Hematopoietic multipotent progenitor cell treated with erythropoietin and hydrocortisone succinate and interleukin-3 and kit ligand, for 4 days (in vitro differentiated cells): ENCODE measurements at regions not wholly inside any gene's neighbourhood (a gene's known extent, or its start where the extent isn't known, plus 50 kb on each side); places are given as distances from the start of the nearest gene placed in this dataset.
"Not testable (repeated sequence)": the region's sequence is repeated elsewhere in the genome, so short reads cannot be mapped to it uniquely, and the experiment has no call there.

Experiments used
- DNase-seq: peaks from one replicate; pipeline ENCODE4 v3.0.0-alpha.2; 2015

DNA sequence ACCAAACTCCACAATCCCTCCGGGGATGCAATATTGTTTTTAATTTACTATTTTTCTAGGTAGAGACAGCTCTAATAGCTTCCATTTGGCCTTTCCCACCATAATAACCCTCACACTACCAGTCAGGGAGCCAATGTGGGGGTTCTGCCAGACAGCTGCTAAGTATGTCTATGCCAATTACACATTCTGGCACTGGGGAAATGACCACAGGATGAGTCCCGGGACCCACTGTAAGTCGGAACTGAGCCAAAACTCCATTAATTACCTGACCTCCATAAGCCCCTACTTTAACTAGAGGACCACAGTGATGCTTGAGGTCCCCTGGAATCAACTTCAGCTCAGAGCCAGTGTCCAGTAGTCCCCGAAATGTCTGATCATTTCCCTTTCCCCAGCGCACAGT is 95.2 kb upstream of the USP25 start:
- DNase-seq, result not testable (repeated sequence)

DNA sequence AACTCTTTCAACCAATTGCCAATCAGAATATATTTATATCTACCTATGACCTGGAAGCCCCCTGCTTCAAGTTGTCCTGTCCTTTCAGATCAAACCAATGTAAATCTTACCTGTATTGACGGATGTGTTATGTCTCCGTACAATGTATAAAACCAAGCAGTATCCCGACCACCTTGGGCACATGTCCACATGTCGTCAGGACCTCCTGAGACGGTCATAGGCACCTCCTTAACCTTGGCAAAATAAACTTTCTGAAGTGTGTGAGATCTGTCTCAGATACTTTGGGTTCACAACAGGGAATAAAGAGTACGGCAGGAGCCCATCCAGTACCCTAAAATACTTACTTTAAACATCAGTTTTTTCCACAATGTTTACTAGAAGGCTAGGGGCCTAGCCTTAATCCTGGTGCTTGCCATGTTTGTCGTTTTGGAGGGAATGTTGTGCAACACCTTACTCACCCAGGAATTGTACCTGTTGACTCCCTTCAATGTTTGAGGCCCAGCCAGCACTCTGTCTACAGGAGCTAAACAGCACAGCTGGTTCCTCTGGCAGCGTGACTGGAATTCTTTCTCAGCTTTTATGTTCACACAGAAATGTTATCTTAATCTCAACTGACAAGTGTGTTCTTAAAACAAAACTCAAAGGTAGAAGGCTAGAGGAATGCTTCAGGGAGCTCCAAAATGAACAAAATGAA is 90.8 kb upstream of the USP25 start:
- DNase-seq, result no peak

DNA sequence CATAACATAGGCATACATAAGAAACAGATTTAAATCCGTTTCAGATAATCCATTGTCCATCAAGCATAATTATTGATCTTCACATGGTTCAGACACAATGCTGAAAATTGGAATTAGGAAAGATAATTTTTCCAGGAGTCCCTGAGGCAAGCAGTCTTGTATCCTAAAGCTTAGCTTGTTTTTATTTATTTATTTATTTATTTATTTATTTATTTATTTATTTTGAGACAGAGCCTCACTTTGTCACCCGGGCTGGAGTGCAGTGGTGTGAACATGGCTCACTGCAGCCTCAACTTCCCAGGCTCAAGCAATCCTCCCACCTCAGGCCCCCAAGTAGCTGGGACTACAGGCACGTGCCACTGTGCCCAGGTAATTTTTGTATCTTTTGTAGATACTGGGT is 89.7 kb upstream of the USP25 start:
- DNase-seq, result not testable (repeated sequence)

DNA sequence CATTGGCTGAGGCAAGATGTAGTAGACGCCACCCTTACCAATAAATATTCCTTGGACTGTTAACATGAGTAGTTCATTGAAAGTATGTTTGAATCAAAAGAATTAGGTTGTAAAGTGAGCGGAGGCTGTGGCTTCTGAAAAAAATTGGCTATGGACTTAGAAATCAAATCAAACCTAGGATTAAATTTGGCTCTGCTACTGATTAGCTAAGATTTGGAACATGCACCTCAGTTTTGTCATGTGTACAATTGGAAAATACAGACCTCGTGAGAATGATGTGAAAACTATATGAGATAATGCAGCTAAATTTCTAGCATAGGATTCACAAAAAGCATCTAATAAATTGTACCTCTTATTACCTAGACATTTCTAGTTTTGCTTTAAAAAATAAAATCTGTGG is 85.3 kb upstream of the USP25 start:
- no peak for DNase-seq

- no peak for DNase-seq
Measured at GRCh38 chr21:15645830-15646229, 84.0 kb upstream of the USP25 start.

DNA sequence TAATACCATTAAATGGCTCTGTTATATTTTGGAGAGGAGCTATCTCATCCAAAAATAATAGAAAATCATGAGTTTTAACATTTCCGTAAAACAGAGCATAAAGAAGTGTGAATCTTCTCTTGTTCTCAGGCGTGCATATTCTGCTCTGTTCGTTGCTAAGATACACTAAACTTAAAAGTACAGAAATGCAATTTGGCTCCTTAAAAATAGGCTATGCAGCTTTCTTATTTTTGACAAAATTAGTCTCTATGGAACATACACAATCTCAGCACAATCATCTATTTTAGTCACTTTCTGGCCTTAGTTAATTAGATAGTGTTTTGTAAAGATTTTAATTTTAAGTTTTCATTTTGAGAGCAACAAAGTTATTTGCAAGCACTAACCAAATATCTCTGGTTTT is 79.0 kb upstream of the USP25 start:
- no peak for DNase-seq

- DNase-seq, result no peak
Measured at GRCh38 chr21:15651172-15651571, 78.6 kb upstream of the USP25 start.

DNA sequence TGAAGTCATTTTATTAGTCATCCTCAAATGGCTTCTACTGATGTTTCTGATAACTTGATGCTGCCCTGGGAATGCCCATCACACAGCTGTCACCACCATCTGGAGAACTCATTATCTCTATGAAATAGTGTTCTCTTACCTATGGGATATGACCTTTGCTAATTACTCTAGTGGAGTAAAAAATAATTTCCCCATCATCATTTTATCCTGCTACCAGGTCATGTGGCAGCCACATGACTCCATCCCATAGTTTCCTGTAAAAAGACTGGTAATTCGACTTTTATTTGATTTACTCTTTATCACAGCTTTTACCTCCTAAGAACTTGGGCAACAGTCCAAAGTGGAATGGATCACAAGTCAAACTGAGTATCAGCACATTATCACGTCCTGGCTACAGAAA is 76.1 kb upstream of the USP25 start:
- DNase-seq, result no peak

DNA sequence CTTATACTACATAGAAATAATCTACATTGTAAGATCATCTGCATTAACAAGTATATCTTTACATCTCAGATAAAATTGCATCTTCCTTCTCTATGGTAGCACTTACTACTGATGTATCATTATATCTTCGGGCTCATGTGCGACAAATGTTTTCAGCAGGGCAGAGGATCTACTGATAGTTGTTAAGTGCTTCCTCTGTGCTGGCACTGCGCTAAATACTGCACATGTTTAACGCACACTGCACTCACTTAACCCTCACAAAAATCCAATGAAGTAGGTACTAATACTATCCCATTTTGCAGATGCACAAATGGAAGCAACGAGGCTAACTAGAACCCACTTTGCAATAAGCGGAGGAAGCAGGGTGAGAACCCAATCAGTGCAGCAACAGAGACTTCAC is 75.6 kb upstream of the USP25 start:
- DNase-seq, result no peak

DNA sequence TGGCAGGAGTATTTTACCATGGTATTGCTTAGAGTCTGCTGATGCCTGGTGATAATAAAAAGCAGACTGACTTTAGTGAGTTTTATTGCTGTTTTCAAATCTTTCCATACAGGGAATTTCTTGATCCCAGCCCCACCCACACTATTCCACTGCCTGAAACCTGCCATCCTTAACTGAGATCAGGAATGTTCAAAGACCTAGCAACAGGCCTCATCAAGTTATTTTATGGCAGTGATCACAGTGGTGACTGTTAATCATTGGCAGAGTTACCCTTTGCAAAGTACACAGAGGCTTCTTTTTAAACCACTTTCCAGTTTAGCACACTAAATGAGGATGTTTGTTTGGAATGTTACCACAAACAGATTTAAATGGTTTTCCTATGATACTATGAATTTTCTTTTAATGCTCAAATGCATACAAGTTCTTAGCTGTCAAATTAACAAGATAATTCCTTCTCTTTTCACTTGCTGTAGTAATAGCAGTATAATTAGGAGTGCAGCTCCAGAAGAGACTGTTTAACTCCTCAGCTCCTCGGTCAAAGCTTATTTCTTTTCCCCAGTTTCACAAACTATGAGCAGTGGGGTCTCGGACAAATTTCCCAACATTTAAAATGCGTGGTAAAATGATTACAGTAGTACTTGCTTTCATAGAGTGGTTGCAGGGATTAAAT is 69.9 kb upstream of the USP25 start:
- no peak for DNase-seq

DNA sequence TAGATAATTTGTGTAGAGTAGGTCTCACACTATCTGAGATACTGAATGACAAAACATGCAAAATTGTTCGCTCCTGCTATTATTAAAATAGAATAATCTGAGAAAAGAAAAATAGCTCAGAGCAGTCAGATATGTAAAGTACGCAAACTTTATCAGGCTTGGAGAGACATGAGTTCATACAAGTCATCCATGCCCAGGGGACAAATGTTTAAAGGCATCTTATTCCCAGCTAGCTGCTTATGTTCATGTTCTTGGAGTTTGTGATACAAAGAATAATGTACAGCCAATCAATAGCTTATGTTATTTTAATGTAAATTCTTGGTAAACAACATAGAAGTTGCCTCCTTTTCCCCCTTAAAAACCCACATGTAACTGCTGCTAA is 69.4 kb upstream of the USP25 start:
- DNase-seq, result no peak

GRCh38 chr21:15667010-15667409 is 62.8 kb upstream of the USP25 start:
- no peak for DNase-seq

DNA sequence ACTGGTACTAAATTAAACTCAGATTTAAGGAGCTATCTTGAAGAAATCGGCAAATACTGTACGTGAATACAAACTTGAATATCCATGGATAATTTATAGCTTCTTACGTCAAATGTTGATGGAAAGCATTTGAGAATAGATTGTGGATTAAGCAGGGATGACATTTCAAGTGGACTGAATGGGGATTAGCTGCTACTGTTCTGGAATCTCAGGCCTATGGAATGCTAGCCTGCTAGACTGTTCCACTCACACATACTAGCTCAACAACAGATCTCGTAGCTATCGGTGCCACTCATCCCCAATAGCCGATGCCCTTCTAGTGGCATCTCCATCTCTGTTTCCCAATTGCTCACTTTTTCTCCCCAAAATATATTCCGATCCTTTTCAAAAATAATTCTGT is 62.0 kb upstream of the USP25 start:
- no peak for DNase-seq

- no peak for DNase-seq
Measured at GRCh38 chr21:15669247-15669646, 60.5 kb upstream of the USP25 start.

- no peak for DNase-seq
Measured at GRCh38 chr21:15671188-15671587, 58.6 kb upstream of the USP25 start.

DNA sequence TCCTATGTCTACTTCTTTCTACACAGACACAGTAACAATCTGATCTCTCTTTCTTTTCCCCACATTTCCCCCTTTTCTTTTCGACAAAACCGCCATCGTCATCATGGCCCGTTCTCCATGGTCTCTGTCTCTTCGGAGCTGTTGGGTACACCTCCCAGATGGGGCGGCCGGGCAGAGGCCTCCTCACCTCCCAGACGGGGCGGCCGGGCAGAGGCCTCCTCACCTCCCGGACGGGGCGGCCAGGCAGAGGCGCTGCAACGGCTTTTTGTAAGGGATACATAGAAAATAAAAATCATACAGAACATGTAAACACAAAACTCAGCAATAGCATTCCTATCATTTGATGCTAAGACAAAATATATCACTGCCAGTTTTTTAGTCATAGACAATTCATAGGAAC is 57.2 kb upstream of the USP25 start:
- DNase-seq, result not testable (repeated sequence)

DNA sequence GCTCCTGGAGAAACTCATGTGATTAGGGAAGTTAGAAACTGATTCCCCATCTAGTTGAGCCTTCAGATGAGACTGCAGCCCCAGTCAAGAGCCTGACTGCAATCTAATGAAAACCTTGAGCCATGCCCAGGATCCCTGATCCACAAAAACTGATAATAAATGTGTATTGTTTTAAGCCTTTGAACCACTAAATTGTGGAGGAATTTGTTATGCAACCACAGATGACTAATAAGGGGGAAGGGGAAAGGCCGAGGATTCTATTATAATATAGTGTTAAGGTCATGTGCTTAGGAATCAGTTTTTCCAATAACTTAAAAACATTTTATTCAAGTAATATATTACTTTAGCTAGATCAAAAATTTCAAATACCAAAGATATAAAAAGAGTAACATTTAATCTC is 52.8 kb upstream of the USP25 start:
- DNase-seq, result no peak

GRCh38 chr21:15679630-15680029 is 50.2 kb upstream of the USP25 start:
- peak; percentile 34 for DNase-seq
